Panc1 (cell line): ENCODE measurements at regions not wholly inside any gene's neighbourhood (a gene's known extent, or its start where the extent isn't known, plus 50 kb on each side); places are given as distances from the start of the nearest gene placed in this dataset.

Experiments
- ATAC-seq: fragments of 200-7000 bp; cut with Tn5 transposase; 2 replicates; pipeline ENCODE4 v1.9.1; 2020; ENCODE audit warnings: mild to moderate bottlenecking, moderate library complexity
- BruUV-seq: library from RNA; stranded (reverse); fragments of 400-500 nt; replicated peaks from 2 replicates; lab custom pipeline; 2021; lab: Mats Ljungman, UMichigan
- CTCF ChIA-PET: fragments of 300-600 bp; sonication (Branson Sonifier 250); formaldehyde crosslinking; loops from one replicate; lab custom pipeline; 2022; ENCODE audit warnings: antibody characterized with exemption; lab: Charles Lee
- POLR2A ChIA-PET: fragments of 300-600 bp; sonication (Branson Sonifier 250); formaldehyde crosslinking; loops from one replicate; lab custom pipeline; 2022; ENCODE audit warnings: antibody characterized with exemption; lab: Charles Lee
- DNase-seq: peaks from one replicate; pipeline ENCODE4 v3.0.0-alpha.2; 2010; ENCODE audit warnings: low read depth, low spot score
- H3K27ac ChIP-seq: 2 replicates; pipeline ENCODE4 v1.5.1; 2011; ENCODE audit warnings: mild to moderate bottlenecking, low read length, inconsistent platforms
- H3K27me3 ChIP-seq: fragments of 200-500 bp; sonication (Bioruptor generic); 2 replicates; pipeline ENCODE4 v1.6.0; 2014; ENCODE audit warnings: low read length, inconsistent platforms; ENCODE audit not compliant: control insufficient read depth, insufficient read depth
- H3K36me3 ChIP-seq: fragments of 200-500 bp; sonication (Bioruptor generic); 2 replicates; pipeline ENCODE4 v1.5.1; 2014; ENCODE audit warnings: inconsistent platforms, mild to moderate bottlenecking, low read length, moderate library complexity; ENCODE audit not compliant: control insufficient read depth, insufficient read depth
- H3K4me1 ChIP-seq: 2 replicates; pipeline ENCODE4 v1.5.1; 2011; ENCODE audit warnings: inconsistent platforms, mild to moderate bottlenecking, low read length, moderate library complexity; ENCODE audit not compliant: control insufficient read depth, insufficient read depth
- H3K4me3 ChIP-seq, 2 experiments: 2 replicates each; pipeline ENCODE4 v1.5.1; 2011 to 2012; ENCODE audit warnings: low read depth in 2 of 2, low read length in 2 of 2, mild to moderate bottlenecking in 2 of 2, inconsistent platforms in 1 of 2, moderate library complexity in 1 of 2
- H3K9me3 ChIP-seq: fragments of 200-500 bp; sonication (Bioruptor generic); 2 replicates; pipeline ENCODE4 v1.5.1; 2014; ENCODE audit warnings: low read depth, mild to moderate bottlenecking, inconsistent platforms, low read length, moderate library complexity; ENCODE audit not compliant: control insufficient read depth, insufficient read depth
- CTCF ChIP-seq: fragments of 450-650 bp; IDR thresholded peaks from 2 replicates; pipeline ENCODE4 v1.5.1; 2017; ENCODE audit warnings: mild to moderate bottlenecking
- POLR2AphosphoS5 ChIP-seq: IDR thresholded peaks from 2 replicates; pipeline ENCODE4 v1.6.1; 2012; ENCODE audit warnings: mild to moderate bottlenecking, low read depth, low read length, moderate library complexity
- REST ChIP-seq, 2 experiments: IDR thresholded peaks; 2 replicates each; pipeline ENCODE4 v1.6.1; 2011 to 2012; ENCODE audit warnings: low read depth in 2 of 2, control low read depth in 1 of 2, low read length in 1 of 2, mild to moderate bottlenecking in 1 of 2, moderate library complexity in 1 of 2; ENCODE audit not compliant: insufficient read depth in 1 of 2
- SIN3A ChIP-seq: IDR thresholded peaks from 2 replicates; pipeline ENCODE4 v1.6.1; 2012; ENCODE audit warnings: low read depth, mild to moderate bottlenecking, low read length, moderate library complexity, borderline replicate concordance; ENCODE audit not compliant: insufficient read depth
- TCF7L2 ChIP-seq: IDR thresholded peaks from 2 replicates; pipeline ENCODE4 v1.6.1; 2011; ENCODE audit warnings: mild to moderate bottlenecking, low read depth, low read length, inconsistent platforms
- in situ Hi-C: cut with HindIII; loops from 2 replicates; pipeline ENCODE4 v1.10.0; 2016; ENCODE audit warnings: low sequenced_read_pairs, low pct_unique_long_range_greater_than_20kb
- intact Hi-C: fragments of 100-400 bp; cut with micrococcal nuclease; formaldehyde crosslinking; loops from one replicate; pipeline ENCODE4 v1.10.0; 2022; ENCODE audit not compliant: unreplicated experiment

- ATAC-seq, result no peak
- POLR2A ChIA-PET, result no interaction called here
- H3K9me3 ChIP-seq, result no peaks in the 10 kb centered on the region
- BruUV-seq, result no TSS peak
- intact Hi-C loops, result no loop called here
- in situ Hi-C loops, result no loop called here
- no peak overlapping the region for H3K27ac ChIP-seq
- CTCF ChIA-PET, result no interaction called here
- no peaks in the 10 kb centered on the region for H3K4me1 ChIP-seq
- TF ChIP-seq TCF7L2 (no peak), CTCF (no peak), POLR2AphosphoS5 (no peak), SIN3A (no peak), REST (IDR thresholded peaks at IDR 0.05; ENCODE audit: insufficient read depth in 1 of 2, low read depth in 2 of 2, low read length in 1 of 2) (no peak)
- H3K4me3 ChIP-seq, result no peak overlapping the region
- DNase-seq, result no peak
- no peaks in the 10 kb centered on the region for H3K36me3 ChIP-seq
- no peaks in the 10 kb centered on the region for H3K27me3 ChIP-seq
These were observed 619.5 kb upstream of the CDH5 start for GRCh38 chr16:65746941-65747340.

GRCh38 chr16:65745201-65745708 is 621.2 kb upstream of the CDH5 start:
- ATAC-seq (no peak), DNase-seq (no peak)
- BruUV-seq, result no TSS peak
- Histone ChIP-seq H3K36me3 (no peaks in the 10 kb centered on the region), H3K4me1 (no peaks in the 10 kb centered on the region), H3K27me3 (no peaks in the 10 kb centered on the region), H3K4me3 (no peak overlapping the region), H3K9me3 (no peaks in the 10 kb centered on the region), H3K27ac (no peak overlapping the region)
- ChIA-PET POLR2A (no interaction called here), CTCF (no interaction called here)
- in situ Hi-C loops (no loop called here), intact Hi-C loops (no loop called here)
- TF ChIP-seq SIN3A (no peak), CTCF (no peak), POLR2AphosphoS5 (no peak)

- no peak for TF ChIP-seq POLR2AphosphoS5
- TF ChIP-seq TCF7L2, result no peak
- TF ChIP-seq CTCF, result no peak
- TF ChIP-seq SIN3A, result no peak
- no peak for TF ChIP-seq REST (IDR thresholded peaks at IDR 0.05; ENCODE audit: insufficient read depth in 1 of 2, low read depth in 2 of 2, low read length in 1 of 2)
- H3K36me3 ChIP-seq, result no peaks in the 10 kb centered on the region
- no peaks in the 10 kb centered on the region for H3K9me3 ChIP-seq
- no peaks in the 10 kb centered on the region for H3K4me1 ChIP-seq
- DNase-seq (no peak), ATAC-seq (no peak)
- in situ Hi-C loops, result no loop called here
- H3K27ac ChIP-seq, result no peak overlapping the region
- ChIA-PET POLR2A (no interaction called here), CTCF (no interaction called here)
- no TSS peak for BruUV-seq
- no peaks in the 10 kb centered on the region for H3K27me3 ChIP-seq
- H3K4me3 ChIP-seq, result no peak overlapping the region
- intact Hi-C loops, result no loop called here
These were observed 622.1 kb upstream of the CDH5 start for GRCh38 chr16:65744401-65744800.
